NCI-H82 treated with DMSO at 0.1 percent for 48 hours (cell line): ENCODE measurements at regions not wholly inside any gene's neighbourhood (a gene's known extent, or its start where the extent isn't known, plus 50 kb on each side); places are given as distances from the start of the nearest gene placed in this dataset.
"Not testable (repeated sequence)": the region's sequence is repeated elsewhere in the genome, so short reads cannot be mapped to it uniquely, and the experiment has no call there.

Source experiments
- DNase-seq: peaks from one replicate; lab custom pipeline; 2025; ENCODE audit not compliant: unreplicated experiment; lab: John Stamatoyannopoulos, UW

GRCh38 chr2:140178234-140178633 lies 1398.0 kb upstream of the NXPH2 start:
- DNase-seq = no peak

- DNase-seq = no peak
Observed at GRCh38 chr2:140177086-140177485, 1396.9 kb upstream of the NXPH2 start.

- DNase-seq = no peak
Observed at GRCh38 chr2:140173790-140174189, 1393.6 kb upstream of the NXPH2 start.

DNA sequence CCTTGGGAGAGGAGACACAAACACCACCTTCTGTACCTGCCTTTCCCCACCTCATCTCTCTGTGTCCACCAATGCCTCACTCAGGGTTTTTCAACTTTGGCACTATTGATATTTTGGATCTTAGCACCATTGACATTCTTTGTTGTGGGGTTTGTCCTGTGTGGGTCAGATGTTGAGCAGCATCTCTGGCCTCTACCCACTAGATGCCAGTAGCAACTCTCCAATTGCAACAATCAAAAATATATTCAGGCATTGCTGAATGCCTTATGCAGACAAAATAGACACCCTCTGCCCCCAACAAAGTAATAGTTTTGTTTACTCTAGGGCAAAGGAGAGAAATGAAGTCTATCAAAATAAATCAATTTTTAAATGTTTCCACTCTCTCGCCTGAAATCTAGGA lies 1384.3 kb upstream of the NXPH2 start:
- no peak for DNase-seq

- DNase-seq = no peak
Observed at GRCh38 chr2:140158259-140158658, 1378.1 kb upstream of the NXPH2 start.

DNA sequence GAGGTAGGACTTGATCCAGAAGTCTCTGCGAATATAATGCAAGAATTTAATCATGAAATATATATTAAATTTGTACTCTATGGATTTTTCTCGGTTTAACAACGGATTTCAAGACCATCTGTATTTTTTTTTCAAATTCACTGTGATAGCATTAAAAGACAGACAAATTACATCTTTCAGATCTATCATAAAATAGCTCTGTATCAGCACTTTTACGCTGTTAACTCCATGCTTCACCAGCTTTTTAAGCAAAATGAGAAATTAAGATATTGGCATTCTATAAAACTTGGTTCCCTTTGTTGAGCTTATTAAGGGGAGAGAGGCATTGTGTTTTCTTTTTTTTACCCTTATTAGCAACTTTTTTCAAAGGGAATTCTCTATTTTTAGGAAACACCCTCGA lies 1377.6 kb upstream of the NXPH2 start:
- no peak for DNase-seq

DNA sequence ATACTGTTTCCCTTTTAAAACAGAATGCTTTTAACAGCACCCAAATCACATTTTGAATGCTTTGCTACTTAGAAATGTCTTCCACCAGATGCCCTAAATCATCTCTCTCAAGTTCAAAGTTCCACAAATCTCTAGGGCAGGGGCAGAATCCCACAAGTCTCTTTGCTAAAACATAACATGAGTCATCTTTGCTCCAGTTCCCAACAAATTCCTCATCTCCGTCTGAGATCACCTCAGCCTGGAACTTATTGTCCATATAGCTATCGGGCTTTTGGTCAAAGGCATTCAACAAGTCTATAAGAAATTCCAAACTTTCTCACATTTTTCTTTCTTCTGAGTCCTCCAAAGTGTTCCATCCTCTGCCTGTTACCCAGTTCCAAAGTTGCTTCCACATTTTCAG lies 1374.5 kb upstream of the NXPH2 start:
- no peak for DNase-seq

- DNase-seq = no peak
Observed at GRCh38 chr2:140154271-140154670, 1374.1 kb upstream of the NXPH2 start.

- DNase-seq = no peak
Observed at GRCh38 chr2:140144611-140145010, 1364.4 kb upstream of the NXPH2 start.

GRCh38 chr2:140138736-140139135 lies 1358.5 kb upstream of the NXPH2 start:
- DNase-seq = no peak

GRCh38 chr2:140136861-140137260 lies 1356.7 kb upstream of the NXPH2 start:
- no peak for DNase-seq

DNA sequence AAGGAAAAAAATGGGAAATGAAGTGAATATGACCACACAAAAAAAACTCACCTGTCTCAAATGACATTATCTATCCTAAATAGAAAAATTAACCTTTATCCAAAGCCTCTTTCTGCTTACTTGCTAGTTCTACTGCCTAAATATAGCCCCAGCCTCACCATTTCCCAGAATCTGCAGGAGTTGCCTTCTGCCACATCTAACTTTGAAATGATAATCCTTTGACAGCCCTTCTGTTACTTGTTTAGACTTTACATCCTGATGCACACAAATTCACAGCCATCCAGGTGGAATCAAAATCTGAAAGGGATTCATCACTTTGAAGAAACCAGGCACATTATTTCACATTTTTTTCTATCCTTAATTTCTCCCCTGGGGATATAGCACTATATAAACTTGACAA lies 1356.2 kb upstream of the NXPH2 start:
- DNase-seq = peak; percentile 55

GRCh38 chr2:140128909-140129308 lies 1348.7 kb upstream of the NXPH2 start:
- no peak for DNase-seq

DNA sequence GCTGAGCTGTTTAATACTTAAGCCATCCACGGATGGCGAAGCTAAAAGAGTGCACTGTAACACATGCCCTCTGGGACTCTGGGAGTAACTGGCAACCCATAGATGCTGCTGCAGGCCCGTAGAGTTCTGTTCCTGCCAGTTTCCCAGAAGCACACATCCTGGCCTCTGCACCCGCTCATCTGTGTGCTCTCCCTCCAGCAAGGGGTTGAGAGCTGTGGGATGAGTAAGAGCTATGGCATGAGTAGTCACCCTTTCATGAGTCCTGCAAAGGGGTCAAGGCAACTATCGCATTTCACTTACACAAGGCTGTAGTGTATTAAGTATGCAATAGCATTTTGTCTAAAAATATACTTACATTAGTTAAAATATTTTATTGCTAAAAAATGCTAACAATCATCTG lies 1341.8 kb upstream of the NXPH2 start:
- no peak for DNase-seq

- peak; percentile 44 for DNase-seq
Observed at GRCh38 chr2:140117386-140117785, 1337.2 kb upstream of the NXPH2 start.

DNA sequence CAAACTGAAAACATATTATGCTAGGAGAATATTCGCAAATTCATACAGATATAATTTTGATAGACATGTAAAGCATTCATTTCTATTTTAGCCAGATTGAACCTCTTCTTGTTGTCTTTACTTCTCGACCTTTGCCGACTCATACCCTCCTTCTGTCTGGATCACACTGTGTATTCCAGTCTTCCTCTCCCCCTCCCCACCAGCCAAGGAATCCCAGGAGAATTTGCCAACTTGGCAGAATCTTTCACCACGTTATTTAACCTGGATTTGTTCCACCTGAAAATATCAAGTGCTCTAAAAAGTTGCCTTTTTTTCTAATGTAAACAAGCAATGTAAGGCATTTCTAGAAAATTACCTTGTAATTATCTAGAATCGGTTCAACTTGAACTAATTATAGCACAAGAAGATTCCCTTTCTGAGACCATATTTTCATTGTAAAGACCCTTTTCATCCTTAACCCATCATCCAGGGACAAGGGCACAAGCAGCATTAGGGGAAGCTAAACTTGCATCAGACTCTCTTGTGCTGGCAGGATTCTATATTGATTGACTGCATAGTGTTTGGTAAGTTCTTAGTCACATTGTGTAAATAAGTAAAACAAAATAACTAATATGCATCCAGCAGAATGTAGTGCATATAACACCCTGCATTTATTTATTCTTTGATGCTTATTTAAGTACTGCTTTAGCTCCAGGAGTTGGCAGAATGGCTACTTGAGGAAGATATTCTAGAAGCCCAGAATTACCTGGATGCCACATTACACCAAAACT lies 1328.7 kb upstream of the NXPH2 start:
- DNase-seq = no peak

DNA sequence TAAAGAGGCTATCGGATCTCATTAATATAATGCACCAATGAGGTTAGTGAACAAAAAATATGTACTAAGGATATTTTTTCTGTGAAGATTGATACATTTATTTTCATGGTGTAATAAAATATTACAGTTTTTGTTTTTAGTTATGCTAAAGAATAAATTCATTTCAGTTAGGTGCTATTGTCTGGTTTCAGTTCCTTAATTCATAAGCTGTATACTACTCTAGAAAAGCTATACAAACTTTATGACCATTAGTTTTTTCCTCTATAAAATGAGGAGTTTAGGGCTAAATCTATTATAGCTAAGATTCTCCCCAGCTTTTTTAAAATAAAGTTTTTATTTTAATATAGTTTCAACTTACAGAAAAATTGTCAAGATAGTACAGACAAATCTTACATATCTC lies 1311.7 kb upstream of the NXPH2 start:
- DNase-seq = no peak

GRCh38 chr2:140086964-140087363 lies 1306.8 kb upstream of the NXPH2 start:
- DNase-seq = no peak

GRCh38 chr2:140085674-140086073 lies 1305.5 kb upstream of the NXPH2 start:
- peak; percentile 7 for DNase-seq

DNA sequence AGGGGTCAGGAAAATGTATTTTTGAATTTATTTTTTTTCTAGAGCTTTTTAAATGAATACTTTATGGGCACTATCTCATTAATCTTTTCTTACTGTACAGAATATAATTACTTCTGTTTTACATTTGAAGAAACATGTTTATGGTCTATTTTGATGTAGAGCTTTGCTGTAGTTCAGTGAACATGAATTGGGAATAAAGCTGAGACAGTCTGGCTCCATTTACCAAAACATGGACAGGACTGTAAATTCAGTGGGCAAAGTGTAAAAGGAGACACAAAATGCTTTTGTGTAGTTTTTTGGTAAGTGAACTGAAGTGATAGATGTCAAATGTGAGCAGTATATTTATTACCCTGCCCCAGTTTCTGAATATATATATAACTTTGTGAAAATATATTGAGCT lies 1298.8 kb upstream of the NXPH2 start:
- DNase-seq = no peak

DNA sequence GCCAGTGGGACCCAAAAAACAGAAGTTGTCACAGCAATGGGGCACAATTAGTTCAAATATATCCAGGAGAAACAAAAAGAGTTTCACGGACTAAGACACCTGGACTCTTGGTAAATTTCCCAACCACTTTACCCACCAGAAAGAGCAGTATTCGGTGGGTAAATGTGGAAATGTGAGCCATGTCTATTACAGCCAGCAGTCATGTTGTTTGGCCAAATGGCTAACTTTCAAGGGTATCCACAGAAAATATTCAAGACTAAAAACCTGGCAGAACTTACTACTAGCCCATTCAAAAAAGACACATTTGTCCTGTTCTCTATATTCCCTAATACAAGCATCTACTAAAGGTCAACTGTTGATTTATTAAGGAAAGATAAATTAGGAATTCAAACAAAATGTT lies 1296.0 kb upstream of the NXPH2 start:
- no peak for DNase-seq

GRCh38 chr2:140073763-140074162 lies 1293.6 kb upstream of the NXPH2 start:
- not testable (repeated sequence) for DNase-seq

- DNase-seq = no peak
Observed at GRCh38 chr2:140067661-140068060, 1287.5 kb upstream of the NXPH2 start.
